ENCODE measurements at regions not wholly inside any gene's neighbourhood (a gene's known extent, or its start where the extent isn't known, plus 50 kb on each side); places are given as distances from the start of the nearest gene placed in this dataset.

- Histone ChIP-seq H3K36me3 (ENCODE audit: control insufficient read depth, insufficient read depth, low read length) (no peaks in the 10 kb centered on the region), H3K9ac (no peak overlapping the region), H2AFZ (no peak overlapping the region), H3K4me2 (ENCODE audit: low read length) (no peak overlapping the region), H3K27ac (no peak overlapping the region), H3K4me3 (ENCODE audit: low read depth, low read length) (no peak overlapping the region), H3K27me3 (ENCODE audit: control insufficient read depth, insufficient read depth, low read length) (no peaks in the 10 kb centered on the region), H3K79me2 (no peaks in the 10 kb centered on the region), H3K4me1 (no peaks in the 10 kb centered on the region), H3K9me3 (ENCODE audit: control insufficient read depth, low read length) (no peaks in the 10 kb centered on the region)
- TF ChIP-seq CTCF (IDR thresholded peaks at IDR 0.05) = no peak
Observed at GRCh38 chr1:67979532-67979931, 70.9 kb downstream of the DIRAS3 start.

- Histone ChIP-seq H3K4me3 (ENCODE audit: low read depth, low read length) (no peak overlapping the region), H3K4me1 (no peaks in the 10 kb centered on the region), H3K9ac (no peak overlapping the region), H3K9me3 (ENCODE audit: control insufficient read depth, low read length) (no peaks in the 10 kb centered on the region), H3K4me2 (ENCODE audit: low read length) (no peak overlapping the region), H3K36me3 (ENCODE audit: control insufficient read depth, insufficient read depth, low read length) (no peaks in the 10 kb centered on the region), H3K27me3 (ENCODE audit: control insufficient read depth, insufficient read depth, low read length) (no peaks in the 10 kb centered on the region), H2AFZ (no peak overlapping the region), H3K79me2 (no peaks in the 10 kb centered on the region), H3K27ac (no peak overlapping the region)
- TF ChIP-seq CTCF (IDR thresholded peaks at IDR 0.05) = no peak
Observed at GRCh38 chr1:67978890-67979516, 71.4 kb downstream of the DIRAS3 start.

- Histone ChIP-seq H3K4me3 (ENCODE audit: low read depth, low read length) (no peak overlapping the region), H3K4me2 (ENCODE audit: low read length) (no peak overlapping the region), H3K79me2 (no peaks in the 10 kb centered on the region), H3K9ac (no peak overlapping the region), H3K9me3 (ENCODE audit: control insufficient read depth, low read length) (no peaks in the 10 kb centered on the region), H3K4me1 (no peaks in the 10 kb centered on the region), H3K27me3 (ENCODE audit: control insufficient read depth, insufficient read depth, low read length) (no peaks in the 10 kb centered on the region), H2AFZ (no peak overlapping the region), H3K27ac (no peak overlapping the region), H3K36me3 (ENCODE audit: control insufficient read depth, insufficient read depth, low read length) (no peaks in the 10 kb centered on the region)
- TF ChIP-seq CTCF (IDR thresholded peaks at IDR 0.05) = no peak
Observed at GRCh38 chr1:67977756-67978155, 72.7 kb downstream of the DIRAS3 start.

GRCh38 chr1:67973051-67973450, 77.4 kb downstream of the DIRAS3 start:
- Histone ChIP-seq H3K4me3 (ENCODE audit: low read depth, low read length) (no peak overlapping the region), H3K9me3 (ENCODE audit: control insufficient read depth, low read length) (no peaks in the 10 kb centered on the region), H3K4me1 (no peaks in the 10 kb centered on the region), H3K27me3 (ENCODE audit: control insufficient read depth, insufficient read depth, low read length) (no peaks in the 10 kb centered on the region), H3K4me2 (ENCODE audit: low read length) (no peak overlapping the region), H3K79me2 (no peaks in the 10 kb centered on the region), H3K9ac (no peak overlapping the region), H2AFZ (no peak overlapping the region), H3K36me3 (ENCODE audit: control insufficient read depth, insufficient read depth, low read length) (no peaks in the 10 kb centered on the region), H3K27ac (no peak overlapping the region)
- TF ChIP-seq CTCF (IDR thresholded peaks at IDR 0.05) = no peak

- Histone ChIP-seq H2AFZ (no peak overlapping the region), H3K79me2 (no peaks in the 10 kb centered on the region), H3K4me3 (ENCODE audit: low read depth, low read length) (no peak overlapping the region), H3K27ac (no peak overlapping the region), H3K4me1 (no peaks in the 10 kb centered on the region), H3K36me3 (ENCODE audit: control insufficient read depth, insufficient read depth, low read length) (no peaks in the 10 kb centered on the region), H3K27me3 (ENCODE audit: control insufficient read depth, insufficient read depth, low read length) (no peaks in the 10 kb centered on the region), H3K9me3 (ENCODE audit: control insufficient read depth, low read length) (no peaks in the 10 kb centered on the region), H3K9ac (no peak overlapping the region), H3K4me2 (ENCODE audit: low read length) (no peak overlapping the region)
- no peak for TF ChIP-seq CTCF (IDR thresholded peaks at IDR 0.05)
Observed at GRCh38 chr1:67970088-67970487, 80.3 kb downstream of the DIRAS3 start.

Data from parathyroid adenoma (tissue), 2 donors.